Tibial nerve (tissue), 4 donors: ENCODE measurements at regions not wholly inside any gene's neighbourhood (a gene's known extent, or its start where the extent isn't known, plus 50 kb on each side); places are given as distances from the start of the nearest gene placed in this dataset.
"Not testable (repeated sequence)": the region's sequence is repeated elsewhere in the genome, so short reads cannot be mapped to it uniquely, and the experiment has no call there.

Experiments
- DNase-seq, 2 donors: peaks; one replicate each; pipeline ENCODE4 v3.0.0-alpha.2; 2019; ENCODE audit warnings: low spot score in 2 of 2
- H3K27ac ChIP-seq, 4 donors: fragments of 200-600 bp; sonication (generic) in 3 of 4; one replicate each; pipeline ENCODE4 v1.5.1; 2017 to 2019; ENCODE audit warnings: mild to moderate bottlenecking in 1 of 4
- H3K27me3 ChIP-seq, 2 donors: fragments of 200-600 bp; sonication (generic) in 1 of 2; one replicate each; pipeline versions ENCODE4 v1.5.1 to v1.6.0; 2017 to 2019
- H3K36me3 ChIP-seq, 3 donors: fragments of 200-600 bp; sonication (generic); one replicate each; pipeline ENCODE4 v1.5.1; 2018 to 2019
- H3K4me1 ChIP-seq, 4 donors: fragments of 200-600 bp; sonication (generic) in 3 of 4; one replicate each; pipeline ENCODE4 v1.5.1; 2017 to 2019
- H3K4me3 ChIP-seq, 4 donors: fragments of 200-600 bp; sonication (generic) in 3 of 4; one replicate each; pipeline ENCODE4 v1.5.1; 2017 to 2019; ENCODE audit warnings: mild to moderate bottlenecking in 1 of 4, moderate library complexity in 1 of 4
- H3K9me3 ChIP-seq, 4 donors: fragments of 200-600 bp; sonication (generic) in 3 of 4; one replicate each; pipeline ENCODE4 v1.5.1; 2017 to 2019
- CTCF ChIP-seq, 5 experiments: fragments of 200-600 bp in 3 of 5; fragments of 450-650 bp in 2 of 5; sonication (generic) in 3 of 5; IDR thresholded peaks; one replicate each; pipeline ENCODE4 v1.5.1; 2016 to 2019; ENCODE audit warnings: antibody characterized with exemption in 5 of 5, mild to moderate bottlenecking in 3 of 5, moderate library complexity in 2 of 5
- EP300 ChIP-seq, 2 donors: sonication (generic); formaldehyde crosslinking; IDR thresholded peaks; one replicate each; pipeline ENCODE4 v1.6.1; 2017; ENCODE audit warnings: antibody characterized with exemption in 2 of 2, mild to moderate bottlenecking in 1 of 2
- POLR2A ChIP-seq, 2 donors: fragments of 450-650 bp; IDR thresholded peaks; one replicate each; pipeline ENCODE4 v1.6.1; 2017; ENCODE audit warnings: antibody characterized with exemption in 2 of 2, mild to moderate bottlenecking in 2 of 2, moderate library complexity in 2 of 2
- WGBS, 2 donors: methylation state at CpG; one replicate each; pipeline ENCODE4 v1.1.5; 2018; 5-methylcytosine and 5-hydroxymethylcytosine counted together

DNA sequence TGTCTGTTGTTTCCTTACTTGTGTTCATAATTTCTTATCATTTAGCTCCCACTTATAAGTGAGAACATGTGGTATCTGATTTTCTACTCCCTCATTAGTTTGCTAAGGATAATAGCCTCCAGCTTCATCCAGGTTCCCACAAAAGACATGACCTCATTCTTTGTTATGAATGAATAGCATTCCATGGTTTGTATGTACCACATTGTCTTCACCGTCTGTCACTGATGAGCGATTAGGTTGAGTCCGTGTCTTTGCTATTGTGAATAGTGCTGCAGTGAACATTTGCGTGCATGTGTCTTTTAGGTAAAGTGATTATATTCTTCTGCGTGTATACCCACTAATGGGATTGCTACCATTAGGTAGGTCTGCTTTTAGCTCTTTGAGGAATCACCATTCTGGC is 624.3 kb upstream of the EPHA5 start:
- Histone ChIP-seq H3K9me3 (no peaks in the 10 kb centered on the region), H3K4me3 (no peak overlapping the region), H3K27me3 (no peaks in the 10 kb centered on the region), H3K36me3 (no peaks in the 10 kb centered on the region), H3K27ac (no peak overlapping the region), H3K4me1 (no peaks in the 10 kb centered on the region)
- TF ChIP-seq EP300 (IDR thresholded peaks at IDR 0.05) (no peak), CTCF (IDR thresholded peaks at IDR 0.05) (no peak), POLR2A (IDR thresholded peaks at IDR 0.05) (no peak)
- WGBS, 2 donors = 82 to 87% methylated on average over 5 of the region's 5 CpGs
- DNase-seq = no peak

DNA sequence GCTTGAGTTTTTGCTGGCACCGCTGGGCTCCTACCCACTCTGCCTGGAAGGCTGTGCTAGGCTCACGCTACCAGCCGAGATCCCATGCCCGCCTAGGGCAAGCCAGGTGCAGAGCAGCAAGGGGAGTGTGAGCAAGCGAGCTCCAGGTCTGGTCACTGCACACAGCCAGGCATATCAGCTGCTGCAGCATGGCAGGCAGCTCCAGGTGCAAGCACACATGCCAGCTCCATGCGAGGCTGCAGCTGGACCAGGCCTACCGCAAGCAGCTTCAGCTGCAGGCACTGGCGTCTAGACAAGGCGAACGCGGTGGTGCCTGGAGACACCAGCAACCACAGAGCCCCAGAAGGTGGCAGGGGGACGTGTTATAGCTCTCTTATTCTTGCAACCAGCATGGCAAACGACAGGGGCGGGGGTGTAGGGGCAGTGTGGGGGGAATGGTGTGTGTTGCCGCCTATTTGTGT is 614.7 kb upstream of the EPHA5 start:
- Histone ChIP-seq H3K27ac (no peak overlapping the region), H3K36me3 (no peaks in the 10 kb centered on the region), H3K4me3 (no peak overlapping the region), H3K9me3 (peaks cover 0 to 4% (median 0%) of the 10 kb centered on the region in 4 donors), H3K27me3 (no peaks in the 10 kb centered on the region), H3K4me1 (no peaks in the 10 kb centered on the region)
- TF ChIP-seq EP300 (IDR thresholded peaks at IDR 0.05) (no peak), CTCF (IDR thresholded peaks at IDR 0.05) (no peak), POLR2A (IDR thresholded peaks at IDR 0.05) (no peak)
- DNase-seq = no peak
- WGBS, 2 donors = 85 to 90% methylated on average over 11 to 15 of the region's 15 CpGs

- H3K36me3 ChIP-seq = no peaks in the 10 kb centered on the region
- WGBS, 2 donors = 92 to 100% methylated on average over 1 of the region's 1 CpG
Observed at GRCh38 chr4:66279084-66279483, 608.8 kb upstream of the EPHA5 start.

DNA sequence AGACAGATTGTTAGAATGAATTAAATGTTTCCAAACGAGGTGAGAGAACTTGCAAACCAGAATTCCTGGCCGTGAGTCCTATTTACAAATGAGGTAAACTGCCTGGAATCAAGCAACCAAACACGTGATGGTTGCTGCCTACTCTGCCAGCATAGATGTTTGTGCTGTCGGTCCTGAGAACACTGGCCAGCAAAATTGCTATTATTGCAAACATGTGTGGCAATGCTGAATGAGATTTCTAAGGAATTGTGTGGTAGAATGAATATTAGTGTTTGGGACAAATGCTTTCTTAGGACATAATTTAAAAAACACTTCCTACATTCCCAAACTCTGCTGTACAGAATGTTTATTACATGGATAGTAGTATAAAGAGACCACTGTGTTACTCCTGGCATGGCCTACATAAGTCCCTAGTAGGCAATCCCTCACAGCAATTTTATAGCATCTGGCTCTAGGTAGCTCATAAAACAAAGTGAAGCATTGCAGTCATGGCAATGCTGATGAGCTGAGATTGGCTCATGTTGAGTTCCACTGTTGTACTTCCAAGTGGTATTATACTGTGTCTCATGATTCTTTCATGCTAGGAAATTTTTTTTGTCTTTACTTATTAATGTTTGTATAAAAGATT is 605.2 kb upstream of the EPHA5 start:
- DNase-seq = peak in 1 of 2 donors; percentile 25
- Histone ChIP-seq H3K4me1 (peaks cover 0 to 6% (median 0%) of the 10 kb centered on the region in 4 donors), H3K36me3 (no peaks in the 10 kb centered on the region), H3K4me3 (no peak overlapping the region), H3K9me3 (no peaks in the 10 kb centered on the region), H3K27ac (no peak overlapping the region), H3K27me3 (no peaks in the 10 kb centered on the region)
- WGBS, 2 donors = 19 to 20% methylated on average over 4 of the region's 4 CpGs
- TF ChIP-seq CTCF (IDR thresholded peaks at IDR 0.05) = no peak
- TF ChIP-seq EP300 (IDR thresholded peaks at IDR 0.05) = no peak
- no peak for TF ChIP-seq POLR2A (IDR thresholded peaks at IDR 0.05)

More at GRCh38 chr4:66279084-66279483, 608.8 kb upstream of the EPHA5 start:
- Histone ChIP-seq H3K27me3 (no peaks in the 10 kb centered on the region), H3K4me3 (no peak overlapping the region), H3K27ac (no peak overlapping the region), H3K4me1 (peaks cover 0 to 6% (median 0%) of the 10 kb centered on the region in 4 donors), H3K9me3 (no peaks in the 10 kb centered on the region)
- DNase-seq = no peak
- TF ChIP-seq EP300 (IDR thresholded peaks at IDR 0.05) = no peak
- no peak for TF ChIP-seq POLR2A (IDR thresholded peaks at IDR 0.05)

GRCh38 chr4:66273110-66273509 is 602.8 kb upstream of the EPHA5 start:
- Histone ChIP-seq H3K4me3 (no peak overlapping the region), H3K27ac (no peak overlapping the region), H3K36me3 (no peaks in the 10 kb centered on the region), H3K4me1 (peaks cover 0 to 6% (median 0%) of the 10 kb centered on the region in 4 donors), H3K27me3 (no peaks in the 10 kb centered on the region), H3K9me3 (no peaks in the 10 kb centered on the region)
- no peak for TF ChIP-seq EP300 (IDR thresholded peaks at IDR 0.05)
- 19 to 32% methylated on average over 1 of the region's 1 CpG for WGBS, 2 donors
- no peak for DNase-seq

DNA sequence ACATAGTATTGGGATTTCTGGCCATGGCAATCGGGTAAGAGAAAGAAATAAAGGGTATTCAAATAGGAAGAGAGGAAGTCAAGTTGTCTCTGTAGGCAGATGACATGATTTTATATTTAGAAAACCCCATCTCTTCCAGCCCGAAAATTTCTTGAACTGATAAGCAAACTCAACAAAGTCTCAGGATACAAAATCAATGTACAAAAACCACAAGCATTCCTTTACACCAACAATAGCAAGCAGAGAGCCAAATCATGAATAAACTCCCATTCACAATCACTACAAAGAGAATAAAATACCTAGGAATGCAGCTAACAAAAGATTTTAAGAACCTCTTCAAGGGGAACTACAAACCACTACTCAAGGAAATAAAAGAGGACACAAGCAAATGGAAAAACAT is 600.1 kb upstream of the EPHA5 start:
- not testable (repeated sequence) for H3K9me3 ChIP-seq
- WGBS, 2 donors = 59 to 68% methylated on average over 2 of the region's 2 CpGs

DNA sequence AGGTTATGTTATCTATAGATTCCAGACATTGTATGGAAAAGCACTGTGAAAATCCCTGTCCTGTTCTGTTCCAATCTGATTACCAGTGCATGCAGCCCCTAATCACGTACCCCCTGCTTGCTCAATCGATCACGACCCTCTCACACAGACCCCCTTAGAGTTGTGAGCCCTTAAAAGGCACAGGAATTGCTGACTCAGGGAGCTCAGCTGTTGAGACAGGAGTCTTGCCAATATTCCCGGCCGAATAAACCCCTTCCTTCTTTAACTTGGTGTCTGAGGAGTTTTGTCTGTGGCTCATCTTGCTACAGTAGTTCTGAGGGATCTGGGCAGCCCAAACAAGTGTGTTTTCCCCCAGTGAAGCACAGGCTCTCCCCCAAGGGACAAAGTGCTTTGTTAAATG is 596.3 kb upstream of the EPHA5 start:
- H3K27me3 ChIP-seq, H3K9me3 ChIP-seq, H3K27ac ChIP-seq, DNase-seq, H3K4me1 ChIP-seq, H3K4me3 ChIP-seq, H3K36me3 ChIP-seq: not testable (repeated sequence)
- 85 to 86% methylated on average over 5 of the region's 5 CpGs for WGBS, 2 donors

More for the DNA sequence above, 600.1 kb upstream of the EPHA5 start:
- not testable (repeated sequence) for H3K4me3 ChIP-seq, H3K27me3 ChIP-seq, H3K4me1 ChIP-seq, DNase-seq, H3K36me3 ChIP-seq, H3K27ac ChIP-seq
